NB4 (cell line): ENCODE measurements at regions not wholly inside any gene's neighbourhood (a gene's known extent, or its start where the extent isn't known, plus 50 kb on each side); places are given as distances from the start of the nearest gene placed in this dataset.

Experiments used
- DNase-seq: peaks from one replicate; pipeline ENCODE4 v3.0.0; 2010; ENCODE audit warnings: low read depth
- H3K4me3 ChIP-seq: one replicate; pipeline ENCODE4 v1.5.1; 2011; ENCODE audit warnings: mild to moderate bottlenecking, low read depth, low read length, moderate library complexity
- MYC ChIP-seq: IDR thresholded peaks from 2 replicates; pipeline ENCODE4 v1.6.1; 2011; ENCODE audit warnings: low read depth, low read length
- POLR2A ChIP-seq: IDR thresholded peaks from 2 replicates; pipeline ENCODE4 v1.6.1; 2011; ENCODE audit warnings: mild to moderate bottlenecking; ENCODE audit not compliant: insufficient read length; ENCODE audit errors: extremely low read depth
- TF ChIP-seq, protein P1 (sequence below): IDR thresholded peaks from 2 replicates; pipeline ENCODE4 v1.6.1; 2011; ENCODE audit warnings: low read depth, low read length
- TF ChIP-seq, protein P2 (sequence below): IDR thresholded peaks from one replicate; pipeline ENCODE4 v1.5.1; 2012; ENCODE audit warnings: low read depth, low read length

GRCh38 chr2:198756166-198756565, 701.6 kb downstream of the SATB2 start:
- no peak overlapping the region for H3K4me3 ChIP-seq
- no peak for DNase-seq
- TF ChIP-seq POLR2A (no peak), MYC (no peak)
- TF ChIP-seq, protein P1, sequence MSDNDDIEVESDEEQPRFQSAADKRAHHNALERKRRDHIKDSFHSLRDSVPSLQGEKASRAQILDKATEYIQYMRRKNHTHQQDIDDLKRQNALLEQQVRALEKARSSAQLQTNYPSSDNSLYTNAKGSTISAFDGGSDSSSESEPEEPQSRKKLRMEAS: no peak
- TF ChIP-seq, protein P2, sequence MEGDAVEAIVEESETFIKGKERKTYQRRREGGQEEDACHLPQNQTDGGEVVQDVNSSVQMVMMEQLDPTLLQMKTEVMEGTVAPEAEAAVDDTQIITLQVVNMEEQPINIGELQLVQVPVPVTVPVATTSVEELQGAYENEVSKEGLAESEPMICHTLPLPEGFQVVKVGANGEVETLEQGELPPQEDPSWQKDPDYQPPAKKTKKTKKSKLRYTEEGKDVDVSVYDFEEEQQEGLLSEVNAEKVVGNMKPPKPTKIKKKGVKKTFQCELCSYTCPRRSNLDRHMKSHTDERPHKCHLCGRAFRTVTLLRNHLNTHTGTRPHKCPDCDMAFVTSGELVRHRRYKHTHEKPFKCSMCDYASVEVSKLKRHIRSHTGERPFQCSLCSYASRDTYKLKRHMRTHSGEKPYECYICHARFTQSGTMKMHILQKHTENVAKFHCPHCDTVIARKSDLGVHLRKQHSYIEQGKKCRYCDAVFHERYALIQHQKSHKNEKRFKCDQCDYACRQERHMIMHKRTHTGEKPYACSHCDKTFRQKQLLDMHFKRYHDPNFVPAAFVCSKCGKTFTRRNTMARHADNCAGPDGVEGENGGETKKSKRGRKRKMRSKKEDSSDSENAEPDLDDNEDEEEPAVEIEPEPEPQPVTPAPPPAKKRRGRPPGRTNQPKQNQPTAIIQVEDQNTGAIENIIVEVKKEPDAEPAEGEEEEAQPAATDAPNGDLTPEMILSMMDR: no peak

DNA sequence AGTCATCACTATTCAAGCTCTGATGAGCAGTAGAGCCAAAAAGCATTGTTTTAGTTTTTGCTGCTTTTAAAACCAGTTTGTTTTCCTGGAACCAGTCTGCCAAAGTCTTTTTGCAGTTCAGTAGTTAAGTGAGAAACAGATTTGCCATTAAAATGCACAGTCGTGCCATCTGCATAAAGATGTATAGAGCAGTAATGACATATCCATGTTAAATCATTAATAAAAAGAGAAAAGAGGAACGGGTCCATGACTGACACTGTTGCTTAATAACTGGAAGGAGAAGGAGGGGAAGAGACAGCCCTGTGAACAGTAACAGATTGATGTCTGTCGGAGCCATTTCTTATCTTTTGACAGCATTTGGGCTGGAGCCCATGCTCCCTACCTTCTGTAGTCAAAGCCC, 704.6 kb downstream of the SATB2 start:
- no peak for DNase-seq
- no peak overlapping the region for H3K4me3 ChIP-seq
- TF ChIP-seq, protein P2: no peak
- no peak for TF ChIP-seq POLR2A
- TF ChIP-seq, protein P1: no peak
- TF ChIP-seq MYC: no peak

DNA sequence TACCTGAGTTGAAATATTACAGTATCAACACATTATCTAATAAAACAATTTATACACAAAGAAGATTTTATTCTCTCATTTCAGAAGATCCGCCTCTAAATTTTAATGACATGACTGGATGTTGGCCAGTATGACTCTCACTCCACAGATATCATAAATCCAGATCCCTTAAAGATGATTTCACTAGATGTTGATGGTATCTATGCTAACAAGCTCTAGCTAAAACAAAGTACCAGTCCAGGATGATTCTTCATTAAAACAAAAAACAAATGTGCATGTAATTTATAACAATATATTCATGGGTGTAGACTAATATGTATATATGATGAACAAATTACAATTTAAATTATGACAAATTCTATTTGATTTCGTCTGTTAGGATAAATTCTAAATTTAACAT, 708.4 kb downstream of the SATB2 start:
- DNase-seq: no peak
- TF ChIP-seq POLR2A (no peak), MYC (no peak)
- TF ChIP-seq, protein P1: no peak
- TF ChIP-seq, protein P2: no peak
- H3K4me3 ChIP-seq: no peak overlapping the region

DNA sequence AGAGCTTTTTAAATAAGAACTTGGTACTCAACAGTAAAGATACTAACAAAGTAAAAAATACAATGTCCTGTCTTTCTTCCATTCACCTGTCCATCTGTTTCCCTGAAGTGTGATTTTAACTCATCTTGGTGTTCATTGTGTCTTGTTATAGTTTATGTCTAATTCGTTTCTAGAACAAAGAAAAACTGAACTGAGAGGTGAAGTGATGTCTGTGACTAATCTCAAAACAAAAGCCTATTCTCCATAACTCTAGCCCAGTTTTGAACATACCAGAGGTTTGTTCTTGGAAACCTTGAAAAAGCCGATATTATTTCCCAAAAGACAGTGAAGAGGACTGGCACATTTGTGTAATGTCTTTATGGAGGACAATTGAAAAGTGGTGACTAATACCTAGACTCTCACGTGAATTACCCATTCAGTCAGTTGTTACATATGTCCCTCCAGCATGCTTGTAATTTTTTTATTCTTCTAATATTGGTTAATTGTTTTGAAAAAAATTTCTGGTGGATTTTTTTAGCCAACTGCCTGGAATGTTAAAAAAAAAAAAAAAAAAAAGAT, 725.8 kb downstream of the SATB2 start:
- no peak for DNase-seq
- TF ChIP-seq, protein P2: no peak
- TF ChIP-seq, protein P1: no peak
- TF ChIP-seq MYC (no peak), POLR2A (no peak)
- no peak overlapping the region for H3K4me3 ChIP-seq

GRCh38 chr2:198720266-198720665, 737.5 kb downstream of the SATB2 start:
- H3K4me3 ChIP-seq: no peak overlapping the region
- TF ChIP-seq POLR2A: no peak
- TF ChIP-seq, protein P2: no peak
- TF ChIP-seq, protein P1: no peak
- no peak for TF ChIP-seq MYC

More at GRCh38 chr2:198720266-198720665, 737.5 kb downstream of the SATB2 start:
- DNase-seq: no peak
